Suprapubic skin (tissue), 4 donors: ENCODE measurements at regions not wholly inside any gene's neighbourhood (a gene's known extent, or its start where the extent isn't known, plus 50 kb on each side); places are given as distances from the start of the nearest gene placed in this dataset.

Source experiments
- DNase-seq, 2 donors: peaks; one replicate each; pipeline ENCODE4 v3.0.0-alpha.2; 2019; ENCODE audit warnings: low spot score in 2 of 2
- H3K27ac ChIP-seq: fragments of 200-600 bp; sonication (generic); one replicate; pipeline ENCODE4 v1.5.1; 2019
- H3K27me3 ChIP-seq: fragments of 200-600 bp; sonication (generic); one replicate; pipeline ENCODE4 v1.5.1; 2019
- H3K36me3 ChIP-seq: fragments of 200-600 bp; sonication (generic); one replicate; pipeline ENCODE4 v1.5.1; 2019
- H3K4me1 ChIP-seq: fragments of 200-600 bp; sonication (generic); one replicate; pipeline ENCODE4 v1.5.1; 2019
- H3K4me3 ChIP-seq: fragments of 200-600 bp; sonication (generic); one replicate; pipeline ENCODE4 v1.5.1; 2019; ENCODE audit warnings: mild to moderate bottlenecking
- H3K9me3 ChIP-seq: fragments of 200-600 bp; sonication (generic); one replicate; pipeline ENCODE4 v1.5.1; 2019
- EP300 ChIP-seq: sonication (generic); formaldehyde crosslinking; IDR thresholded peaks from one replicate; pipeline ENCODE4 v1.6.1; 2017; ENCODE audit warnings: antibody characterized with exemption
- POLR2A ChIP-seq, 2 donors: fragments of 450-650 bp; IDR thresholded peaks; one replicate each; pipeline ENCODE4 v1.6.1; 2017; ENCODE audit warnings: antibody characterized with exemption in 2 of 2, mild to moderate bottlenecking in 2 of 2, moderate library complexity in 2 of 2
- POLR2AphosphoS5 ChIP-seq, 3 donors: sonication (generic); formaldehyde crosslinking; IDR thresholded peaks; one replicate each; pipeline ENCODE4 v1.6.1; 2017; ENCODE audit warnings: antibody characterized with exemption in 3 of 3
- WGBS: methylation state at CpG from one replicate; pipeline ENCODE4 v1.1.5; 2018; 5-methylcytosine and 5-hydroxymethylcytosine counted together
- TF ChIP-seq, protein P1 (sequence below), 2 donors: fragments of 200-600 bp in 1 of 2; fragments of 450-650 bp in 1 of 2; sonication (generic) in 1 of 2; IDR thresholded peaks; one replicate each; pipeline ENCODE4 v1.5.1; 2016 to 2019; ENCODE audit warnings: antibody characterized with exemption in 2 of 2, mild to moderate bottlenecking in 1 of 2, moderate library complexity in 1 of 2

DNA sequence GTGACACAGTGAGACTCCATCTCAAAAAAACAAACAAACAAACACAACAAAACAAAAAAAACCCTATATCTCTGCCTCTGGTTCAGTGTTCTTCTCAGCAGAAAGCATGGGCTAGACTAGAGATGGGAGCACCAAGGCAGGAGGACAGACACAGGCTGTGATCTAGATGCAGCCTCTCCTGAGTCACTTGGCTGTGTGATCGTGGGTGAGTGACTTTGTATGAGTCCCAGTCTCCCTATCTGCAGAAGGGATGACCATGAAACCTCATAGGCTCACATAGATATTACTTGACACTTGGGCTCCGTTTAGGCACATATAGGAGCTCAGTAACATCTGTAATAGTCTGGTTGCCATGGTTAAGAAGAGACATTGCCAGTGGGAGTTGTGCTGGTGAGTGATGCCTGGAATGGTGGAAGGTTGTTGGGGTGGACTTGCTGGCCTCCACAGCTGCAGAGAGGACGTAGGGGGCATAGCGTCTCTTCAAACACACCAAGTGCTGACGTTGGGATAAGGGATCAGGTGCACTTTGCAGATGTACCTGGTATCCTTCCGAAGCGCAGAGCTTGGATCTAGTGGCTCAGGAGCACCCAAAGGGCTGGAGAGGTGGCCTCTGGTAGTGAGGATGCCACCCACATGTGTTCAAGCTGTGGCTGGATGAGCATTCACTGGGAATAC, 318.9 kb upstream of the HS6ST1 start:
- H3K36me3 ChIP-seq: no peaks in the 10 kb centered on the region
- no peak overlapping the region for H3K27ac ChIP-seq
- 88% methylated on average over 7 of the region's 7 CpGs for WGBS
- H3K9me3 ChIP-seq: no peaks in the 10 kb centered on the region
- H3K4me1 ChIP-seq: no peaks in the 10 kb centered on the region
- no peaks in the 10 kb centered on the region for H3K27me3 ChIP-seq
- no peak overlapping the region for H3K4me3 ChIP-seq
- peak in 1 of 2 donors; percentile 26 for DNase-seq
- no peak for TF ChIP-seq POLR2A (IDR thresholded peaks at IDR 0.05)
- no peak for TF ChIP-seq EP300
- TF ChIP-seq, protein P1, sequence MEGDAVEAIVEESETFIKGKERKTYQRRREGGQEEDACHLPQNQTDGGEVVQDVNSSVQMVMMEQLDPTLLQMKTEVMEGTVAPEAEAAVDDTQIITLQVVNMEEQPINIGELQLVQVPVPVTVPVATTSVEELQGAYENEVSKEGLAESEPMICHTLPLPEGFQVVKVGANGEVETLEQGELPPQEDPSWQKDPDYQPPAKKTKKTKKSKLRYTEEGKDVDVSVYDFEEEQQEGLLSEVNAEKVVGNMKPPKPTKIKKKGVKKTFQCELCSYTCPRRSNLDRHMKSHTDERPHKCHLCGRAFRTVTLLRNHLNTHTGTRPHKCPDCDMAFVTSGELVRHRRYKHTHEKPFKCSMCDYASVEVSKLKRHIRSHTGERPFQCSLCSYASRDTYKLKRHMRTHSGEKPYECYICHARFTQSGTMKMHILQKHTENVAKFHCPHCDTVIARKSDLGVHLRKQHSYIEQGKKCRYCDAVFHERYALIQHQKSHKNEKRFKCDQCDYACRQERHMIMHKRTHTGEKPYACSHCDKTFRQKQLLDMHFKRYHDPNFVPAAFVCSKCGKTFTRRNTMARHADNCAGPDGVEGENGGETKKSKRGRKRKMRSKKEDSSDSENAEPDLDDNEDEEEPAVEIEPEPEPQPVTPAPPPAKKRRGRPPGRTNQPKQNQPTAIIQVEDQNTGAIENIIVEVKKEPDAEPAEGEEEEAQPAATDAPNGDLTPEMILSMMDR (IDR thresholded peaks at IDR 0.05): no peak
- TF ChIP-seq POLR2AphosphoS5 (IDR thresholded peaks at IDR 0.05): no peak

DNA sequence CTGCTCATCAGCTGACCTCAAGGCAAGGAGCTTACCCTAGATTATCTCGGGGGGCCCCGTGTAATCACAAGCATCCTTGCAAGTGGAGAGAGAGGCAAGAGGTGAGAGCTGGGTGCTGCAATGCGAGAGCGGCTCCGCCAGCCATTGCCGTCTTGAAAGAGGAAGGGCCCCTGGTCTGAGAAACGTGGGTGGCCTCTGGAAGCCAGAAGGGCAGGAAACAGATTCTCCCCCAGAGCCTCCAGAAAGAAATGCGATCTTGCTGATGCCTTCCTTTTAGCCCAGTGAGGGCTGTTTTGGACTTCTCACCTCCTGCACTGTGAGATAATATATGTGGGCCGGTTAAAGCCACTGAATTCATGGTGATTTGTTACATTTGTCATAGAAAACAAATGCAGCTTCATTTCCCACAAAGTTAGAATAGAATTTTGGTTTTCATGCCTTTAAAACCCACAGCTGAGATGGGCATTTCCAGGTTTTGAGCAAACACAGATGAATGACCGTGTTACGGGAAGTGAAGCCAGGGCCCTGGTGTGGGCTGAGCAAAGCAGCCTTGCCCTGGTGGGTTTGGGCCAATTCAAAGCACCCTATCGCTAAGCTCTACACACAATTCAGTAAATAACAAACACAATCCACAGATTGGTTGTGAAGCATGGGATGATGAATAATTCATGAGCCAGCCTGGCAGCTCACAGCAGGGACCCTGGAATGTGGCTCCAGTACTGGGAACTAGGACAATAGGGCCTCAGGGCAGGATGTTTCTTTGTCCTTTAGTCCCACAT, 319.9 kb upstream of the HS6ST1 start:
- TF ChIP-seq POLR2A (IDR thresholded peaks at IDR 0.05) (no peak), EP300 (no peak), POLR2AphosphoS5 (IDR thresholded peaks at IDR 0.05) (no peak)
- TF ChIP-seq, protein P1 (IDR thresholded peaks at IDR 0.05): no peak
- 71% methylated on average over 12 of the region's 12 CpGs for WGBS
- H3K4me3 ChIP-seq: no peak overlapping the region
- no peak overlapping the region for H3K27ac ChIP-seq
- H3K4me1 ChIP-seq: no peaks in the 10 kb centered on the region
- DNase-seq: peak; percentile 48 to 63
- H3K9me3 ChIP-seq: no peaks in the 10 kb centered on the region
- no peaks in the 10 kb centered on the region for H3K27me3 ChIP-seq
- H3K36me3 ChIP-seq: no peaks in the 10 kb centered on the region

DNA sequence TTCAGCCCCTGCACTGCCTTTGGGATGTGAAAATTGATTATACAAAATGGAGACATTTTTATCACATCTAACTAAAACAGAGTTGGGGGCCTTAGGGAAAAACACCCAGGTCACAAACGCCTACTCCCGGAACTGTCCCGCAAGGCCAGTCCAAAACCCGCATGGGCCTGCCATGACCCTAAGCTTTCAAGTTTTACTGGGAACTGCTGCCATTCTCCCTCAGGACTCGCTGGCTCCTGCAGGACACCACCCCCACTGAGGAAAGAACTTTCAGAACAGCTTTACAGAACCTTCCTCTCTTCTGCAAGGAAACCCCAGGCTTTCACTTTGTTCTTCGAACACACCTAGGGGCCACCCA, 320.4 kb upstream of the HS6ST1 start:
- 93% methylated on average over 6 of the region's 6 CpGs for WGBS
- Histone ChIP-seq H3K4me3 (no peak overlapping the region), H3K9me3 (no peaks in the 10 kb centered on the region), H3K36me3 (no peaks in the 10 kb centered on the region), H3K4me1 (no peaks in the 10 kb centered on the region), H3K27ac (no peak overlapping the region), H3K27me3 (no peaks in the 10 kb centered on the region)
- no peak for DNase-seq
- TF ChIP-seq POLR2A (IDR thresholded peaks at IDR 0.05) (no peak), EP300 (no peak), POLR2AphosphoS5 (IDR thresholded peaks at IDR 0.05) (no peak)
- TF ChIP-seq, protein P1 (IDR thresholded peaks at IDR 0.05): no peak

- H3K4me1 ChIP-seq: no peaks in the 10 kb centered on the region
- peak; percentile 37 to 38 for DNase-seq
- H3K4me3 ChIP-seq: no peak overlapping the region
- no peaks in the 10 kb centered on the region for H3K36me3 ChIP-seq
- H3K27me3 ChIP-seq: no peaks in the 10 kb centered on the region
- H3K9me3 ChIP-seq: no peaks in the 10 kb centered on the region
- WGBS: 88% methylated on average over 11 of the region's 11 CpGs
- H3K27ac ChIP-seq: no peak overlapping the region
- no peak for TF ChIP-seq POLR2A (IDR thresholded peaks at IDR 0.05)
- no peak for TF ChIP-seq POLR2AphosphoS5 (IDR thresholded peaks at IDR 0.05)
- no peak for TF ChIP-seq EP300
- TF ChIP-seq, protein P1 (IDR thresholded peaks at IDR 0.05): no peak
These were observed 321.0 kb upstream of the HS6ST1 start for GRCh38 chr2:128639693-128640092.

- Histone ChIP-seq H3K36me3 (no peaks in the 10 kb centered on the region), H3K9me3 (no peaks in the 10 kb centered on the region), H3K27ac (no peak overlapping the region), H3K4me1 (no peaks in the 10 kb centered on the region), H3K4me3 (no peak overlapping the region), H3K27me3 (no peaks in the 10 kb centered on the region)
- DNase-seq: peak; percentile 40 to 64
- WGBS: 81% methylated on average over 4 of the region's 4 CpGs
- TF ChIP-seq POLR2AphosphoS5 (IDR thresholded peaks at IDR 0.05) (no peak), EP300 (no peak)
These were observed 321.6 kb upstream of the HS6ST1 start for GRCh38 chr2:128640166-128640844.
